ENCODE measurements at regions not wholly inside any gene's neighbourhood (a gene's known extent, or its start where the extent isn't known, plus 50 kb on each side); places are given as distances from the start of the nearest gene placed in this dataset.

DNA sequence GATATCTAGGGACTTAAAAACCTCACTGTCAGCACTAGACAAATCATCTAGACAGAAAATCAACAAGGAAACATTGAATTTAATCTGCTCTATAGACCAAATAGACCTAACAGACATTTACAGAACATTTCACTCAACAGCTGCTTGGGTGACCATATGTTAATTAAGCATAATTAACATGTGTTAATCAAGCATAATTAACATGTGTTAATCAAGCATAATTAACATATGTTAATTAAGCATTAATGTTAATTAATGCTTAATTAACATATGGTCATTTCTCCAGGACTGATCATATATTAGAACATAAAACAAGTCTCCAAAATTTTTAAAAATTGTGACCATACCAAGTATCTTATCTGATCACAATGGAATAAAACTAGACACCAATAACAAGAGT lies 137.3 kb upstream of the MME start:
- H3K36me3 ChIP-seq, result no peaks in the 10 kb centered on the region
- no peaks in the 10 kb centered on the region for H3K27me3 ChIP-seq
- H3K4me1 ChIP-seq, result no peaks in the 10 kb centered on the region
- H3K9me3 ChIP-seq, result peaks cover 0 to 16% of the 10 kb centered on the region in 2 donors
- TF ChIP-seq CTCF (IDR thresholded peaks at IDR 0.05), result no peak
- ATAC-seq (no peak), DNase-seq (no peak)
- intact Hi-C loops (cut with DNase I), result no loop called here
- H3K27ac ChIP-seq, result no peak overlapping the region
- H3K4me3 ChIP-seq, result no peak overlapping the region

DNA sequence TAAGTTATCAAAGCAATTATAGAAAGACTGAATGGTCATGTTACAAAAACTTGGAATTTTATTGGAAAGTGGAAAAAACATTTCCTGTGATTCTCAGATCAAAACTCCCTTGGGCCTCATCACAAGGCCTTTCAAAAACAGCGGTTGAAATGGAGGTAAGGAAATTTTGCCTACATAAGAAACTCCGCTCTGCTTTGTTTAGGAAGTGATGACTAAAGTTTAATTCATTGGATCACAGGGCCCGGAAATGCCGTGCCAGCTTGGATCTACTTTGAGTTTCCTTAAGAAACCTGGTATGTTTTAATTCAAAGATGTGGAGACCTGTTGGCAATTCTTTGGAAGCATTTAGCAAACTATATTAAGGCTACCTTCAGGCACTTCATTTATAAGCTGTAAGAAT lies 143.9 kb upstream of the MME start:
- H3K27ac ChIP-seq, result no peak overlapping the region
- no peaks in the 10 kb centered on the region for H3K4me1 ChIP-seq
- H3K4me3 ChIP-seq, result no peak overlapping the region
- TF ChIP-seq CTCF (IDR thresholded peaks at IDR 0.05), result no peak
- no peak for DNase-seq
- intact Hi-C loops (cut with DNase I), result no loop called here
- no peaks in the 10 kb centered on the region for H3K27me3 ChIP-seq
- H3K36me3 ChIP-seq, result no peaks in the 10 kb centered on the region
- ATAC-seq, result no peak
- peaks cover 0 to 6% of the 10 kb centered on the region in 2 donors for H3K9me3 ChIP-seq

- Histone ChIP-seq H3K27ac (no peak overlapping the region), H3K9me3 (no peaks in the 10 kb centered on the region), H3K4me3 (no peak overlapping the region), H3K4me1 (no peaks in the 10 kb centered on the region), H3K27me3 (no peaks in the 10 kb centered on the region), H3K36me3 (no peaks in the 10 kb centered on the region)
- no peak for DNase-seq
- no peak for TF ChIP-seq CTCF (IDR thresholded peaks at IDR 0.05)
- intact Hi-C loops (cut with DNase I), result no loop called here
- ATAC-seq, result no peak
Observed at GRCh38 chr3:154933581-154933980, 146.5 kb upstream of the MME start.

GRCh38 chr3:154932633-154933032 lies 147.5 kb upstream of the MME start:
- Histone ChIP-seq H3K4me1 (no peaks in the 10 kb centered on the region), H3K27ac (no peak overlapping the region), H3K9me3 (no peaks in the 10 kb centered on the region), H3K4me3 (no peak overlapping the region), H3K36me3 (no peaks in the 10 kb centered on the region), H3K27me3 (no peaks in the 10 kb centered on the region)
- no peak for TF ChIP-seq CTCF (IDR thresholded peaks at IDR 0.05)
- DNase-seq (no peak), ATAC-seq (no peak)
- intact Hi-C loops (cut with DNase I), result no loop called here

- no peak for DNase-seq
- no peaks in the 10 kb centered on the region for H3K36me3 ChIP-seq
- H3K4me3 ChIP-seq, result no peak overlapping the region
- intact Hi-C loops (cut with DNase I), result no loop called here
- H3K27me3 ChIP-seq, result no peaks in the 10 kb centered on the region
- no peaks in the 10 kb centered on the region for H3K9me3 ChIP-seq
- ATAC-seq, result no peak
- no peaks in the 10 kb centered on the region for H3K4me1 ChIP-seq
- TF ChIP-seq CTCF (IDR thresholded peaks at IDR 0.05), result no peak
- no peak overlapping the region for H3K27ac ChIP-seq
Observed at GRCh38 chr3:154931484-154931883, 148.6 kb upstream of the MME start.
